ENCODE measurements at regions not wholly inside any gene's neighbourhood (a gene's known extent, or its start where the extent isn't known, plus 50 kb on each side); places are given as distances from the start of the nearest gene placed in this dataset.

GRCh38 chr2:120920454-120921148 is 184.9 kb downstream of the GLI2 start:
- H3K36me3 ChIP-seq, result no peaks in the 10 kb centered on the region
- no peak overlapping the region for H3K27ac ChIP-seq
- H3K4me1 ChIP-seq (ENCODE audit: control insufficient read depth in 1 of 2, insufficient read depth in 1 of 2, low read depth in 1 of 2, low read length in 1 of 2), result no peaks in the 10 kb centered on the region
- H3K4me3 ChIP-seq (ENCODE audit: low read depth in 1 of 2, low read length in 1 of 2), result no peak overlapping the region
- H3K27me3 ChIP-seq, result no peaks in the 10 kb centered on the region
- TF ChIP-seq, protein P1, sequence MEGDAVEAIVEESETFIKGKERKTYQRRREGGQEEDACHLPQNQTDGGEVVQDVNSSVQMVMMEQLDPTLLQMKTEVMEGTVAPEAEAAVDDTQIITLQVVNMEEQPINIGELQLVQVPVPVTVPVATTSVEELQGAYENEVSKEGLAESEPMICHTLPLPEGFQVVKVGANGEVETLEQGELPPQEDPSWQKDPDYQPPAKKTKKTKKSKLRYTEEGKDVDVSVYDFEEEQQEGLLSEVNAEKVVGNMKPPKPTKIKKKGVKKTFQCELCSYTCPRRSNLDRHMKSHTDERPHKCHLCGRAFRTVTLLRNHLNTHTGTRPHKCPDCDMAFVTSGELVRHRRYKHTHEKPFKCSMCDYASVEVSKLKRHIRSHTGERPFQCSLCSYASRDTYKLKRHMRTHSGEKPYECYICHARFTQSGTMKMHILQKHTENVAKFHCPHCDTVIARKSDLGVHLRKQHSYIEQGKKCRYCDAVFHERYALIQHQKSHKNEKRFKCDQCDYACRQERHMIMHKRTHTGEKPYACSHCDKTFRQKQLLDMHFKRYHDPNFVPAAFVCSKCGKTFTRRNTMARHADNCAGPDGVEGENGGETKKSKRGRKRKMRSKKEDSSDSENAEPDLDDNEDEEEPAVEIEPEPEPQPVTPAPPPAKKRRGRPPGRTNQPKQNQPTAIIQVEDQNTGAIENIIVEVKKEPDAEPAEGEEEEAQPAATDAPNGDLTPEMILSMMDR (IDR thresholded peaks at IDR 0.05), result no peak
- no peaks in the 10 kb centered on the region for H3K9me3 ChIP-seq

GRCh38 chr2:120921457-120921856 is 185.8 kb downstream of the GLI2 start:
- H3K4me1 ChIP-seq (ENCODE audit: control insufficient read depth in 1 of 2, insufficient read depth in 1 of 2, low read depth in 1 of 2, low read length in 1 of 2), result no peaks in the 10 kb centered on the region
- TF ChIP-seq, protein P1 (IDR thresholded peaks at IDR 0.05), result no peak
- no peaks in the 10 kb centered on the region for H3K9me3 ChIP-seq
- H3K27me3 ChIP-seq, result no peaks in the 10 kb centered on the region
- H3K36me3 ChIP-seq, result no peaks in the 10 kb centered on the region
- no peak overlapping the region for H3K4me3 ChIP-seq (ENCODE audit: low read depth in 1 of 2, low read length in 1 of 2)
- H3K27ac ChIP-seq, result no peak overlapping the region

- Histone ChIP-seq H3K9me3 (no peaks in the 10 kb centered on the region), H3K36me3 (no peaks in the 10 kb centered on the region), H3K27me3 (no peaks in the 10 kb centered on the region), H3K4me1 (ENCODE audit: control insufficient read depth in 1 of 2, insufficient read depth in 1 of 2, low read depth in 1 of 2, low read length in 1 of 2) (no peaks in the 10 kb centered on the region), H3K4me3 (ENCODE audit: low read depth in 1 of 2, low read length in 1 of 2) (no peak overlapping the region), H3K27ac (no peak overlapping the region)
- TF ChIP-seq, protein P1 (IDR thresholded peaks at IDR 0.05), result no peak
Measured at GRCh38 chr2:120922571-120923332, 187.1 kb downstream of the GLI2 start.

DNA sequence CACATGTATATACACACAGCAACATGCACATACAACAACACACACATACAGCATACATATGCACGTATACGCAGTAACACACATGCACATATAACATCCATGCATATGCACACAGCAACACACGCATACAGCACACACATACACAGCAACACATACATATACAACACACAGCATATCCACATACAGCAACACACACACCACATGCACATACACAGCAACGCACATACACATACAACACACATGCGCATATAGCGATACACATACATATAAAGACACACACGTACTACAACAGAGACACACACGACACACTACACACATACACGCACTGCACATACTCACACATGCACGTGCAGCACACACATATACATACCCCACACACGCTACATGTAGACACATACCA is 187.8 kb downstream of the GLI2 start:
- TF ChIP-seq, protein P1 (IDR thresholded peaks at IDR 0.05), result no peak

DNA sequence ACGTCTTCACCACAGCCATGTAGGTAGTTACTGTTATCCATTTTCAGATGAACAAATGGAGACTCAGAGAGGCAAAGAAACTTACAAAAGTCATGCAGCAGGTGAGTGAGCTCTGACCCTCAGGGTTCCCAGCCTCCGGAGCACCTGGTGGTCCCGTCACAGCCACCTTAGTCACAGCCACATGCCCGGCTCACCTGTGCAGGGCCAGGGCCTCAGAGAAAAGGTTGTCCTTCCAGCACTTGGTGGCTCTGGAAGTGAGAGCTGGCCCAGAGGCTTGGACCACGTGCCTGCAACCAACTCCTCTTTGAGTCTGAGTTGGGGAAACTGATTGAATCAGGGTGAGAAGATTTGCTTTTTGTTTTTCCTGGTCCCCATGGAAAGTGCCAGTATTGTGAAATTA is 189.3 kb downstream of the GLI2 start:
- Histone ChIP-seq H3K4me3 (ENCODE audit: low read depth in 1 of 2, low read length in 1 of 2) (no peak overlapping the region), H3K9me3 (no peaks in the 10 kb centered on the region), H3K4me1 (ENCODE audit: control insufficient read depth in 1 of 2, insufficient read depth in 1 of 2, low read depth in 1 of 2, low read length in 1 of 2) (no peaks in the 10 kb centered on the region), H3K36me3 (no peaks in the 10 kb centered on the region), H3K27ac (no peak overlapping the region), H3K27me3 (no peaks in the 10 kb centered on the region)
- TF ChIP-seq, protein P1 (IDR thresholded peaks at IDR 0.05), result no peak

More for the DNA sequence above, 187.8 kb downstream of the GLI2 start:
- H3K27me3 ChIP-seq, result no peaks in the 10 kb centered on the region
- no peak overlapping the region for H3K27ac ChIP-seq
- no peaks in the 10 kb centered on the region for H3K4me1 ChIP-seq (ENCODE audit: control insufficient read depth in 1 of 2, insufficient read depth in 1 of 2, low read depth in 1 of 2, low read length in 1 of 2)
- no peak overlapping the region for H3K4me3 ChIP-seq (ENCODE audit: low read depth in 1 of 2, low read length in 1 of 2)
- no peaks in the 10 kb centered on the region for H3K9me3 ChIP-seq
- no peaks in the 10 kb centered on the region for H3K36me3 ChIP-seq
